ENCODE measurements at regions not wholly inside any gene's neighbourhood (a gene's known extent, or its start where the extent isn't known, plus 50 kb on each side); places are given as distances from the start of the nearest gene placed in this dataset.

- no peak for TF ChIP-seq CTCF (IDR thresholded peaks at IDR 0.05)
- no peak for TF ChIP-seq POLR2A (IDR thresholded peaks at IDR 0.05)
- TF ChIP-seq EP300 (IDR thresholded peaks at IDR 0.05), result no peak
These were observed 184.7 kb upstream of the KCTD7 start for GRCh38 chr7:66443946-66444345.
